Thyroid gland (tissue), 4 donors: ENCODE measurements at regions not wholly inside any gene's neighbourhood (a gene's known extent, or its start where the extent isn't known, plus 50 kb on each side); places are given as distances from the start of the nearest gene placed in this dataset.

Source experiments
- DNase-seq, 2 donors: peaks; one replicate each; pipeline ENCODE4 v3.0.0-alpha.2; 2019
- H3K27ac ChIP-seq, 3 donors: fragments of 200-600 bp; sonication (generic); 1 replicate in 2 of 3; 2 replicates in 1 of 3; pipeline ENCODE4 v1.5.1; 2016 to 2019; ENCODE audit warnings: mild to moderate bottlenecking in 1 of 3, moderate library complexity in 1 of 3
- H3K27me3 ChIP-seq: fragments of 200-600 bp; sonication (generic); one replicate; pipeline ENCODE4 v1.5.1; 2019
- H3K36me3 ChIP-seq, 2 donors: fragments of 200-600 bp; sonication (generic); one replicate each; pipeline ENCODE4 v1.5.1; 2016 to 2019
- H3K4me1 ChIP-seq, 2 donors: fragments of 200-600 bp; sonication (generic); one replicate each; pipeline ENCODE4 v1.5.1; 2017 to 2019
- H3K4me3 ChIP-seq, 3 donors: fragments of 200-600 bp; sonication (generic); replicated peaks in 1 of 3; 1 replicate in 2 of 3; 2 replicates in 1 of 3; pipeline ENCODE4 v1.5.1; 2016; ENCODE audit warnings: mild to moderate bottlenecking in 1 of 3
- H3K9me3 ChIP-seq: fragments of 200-600 bp; sonication (generic); one replicate; pipeline ENCODE4 v1.5.1; 2017
- POLR2A ChIP-seq, 2 donors: fragments of 450-650 bp; IDR thresholded peaks; one replicate each; pipeline ENCODE4 v1.6.1; 2017; ENCODE audit warnings: antibody characterized with exemption in 2 of 2, mild to moderate bottlenecking in 2 of 2, moderate library complexity in 1 of 2
- WGBS, 2 donors: methylation state at CpG; one replicate each; pipeline ENCODE4 v1.1.5; 2017; 5-methylcytosine and 5-hydroxymethylcytosine counted together
- intact Hi-C: fragments of 100-400 bp; cut with DNase I; formaldehyde crosslinking; loops from one replicate; pipeline ENCODE4 v1.15.1; 2023
- TF ChIP-seq, protein P1 (sequence below), 6 experiments: fragments of 200-600 bp in 3 of 6; fragments of 450-650 bp in 3 of 6; sonication (generic) in 3 of 6; IDR thresholded peaks; one replicate each; pipeline ENCODE4 v1.5.1; 2016 to 2019; ENCODE audit warnings: antibody characterized with exemption in 6 of 6, mild to moderate bottlenecking in 2 of 6, inconsistent platforms in 1 of 6, moderate library complexity in 1 of 6

GRCh38 chr3:30982416-30983075, 88.1 kb upstream of the GADL1 start:
- WGBS, 2 donors: 83 to 87% methylated on average over 3 of the region's 3 CpGs
- Histone ChIP-seq H3K27ac (no peak overlapping the region), H3K9me3 (no peaks in the 10 kb centered on the region), H3K36me3 (no peaks in the 10 kb centered on the region), H3K4me1 (no peaks in the 10 kb centered on the region), H3K4me3 (no peak overlapping the region), H3K27me3 (no peaks in the 10 kb centered on the region)
- intact Hi-C loops: no loop called here
- TF ChIP-seq, protein P1, sequence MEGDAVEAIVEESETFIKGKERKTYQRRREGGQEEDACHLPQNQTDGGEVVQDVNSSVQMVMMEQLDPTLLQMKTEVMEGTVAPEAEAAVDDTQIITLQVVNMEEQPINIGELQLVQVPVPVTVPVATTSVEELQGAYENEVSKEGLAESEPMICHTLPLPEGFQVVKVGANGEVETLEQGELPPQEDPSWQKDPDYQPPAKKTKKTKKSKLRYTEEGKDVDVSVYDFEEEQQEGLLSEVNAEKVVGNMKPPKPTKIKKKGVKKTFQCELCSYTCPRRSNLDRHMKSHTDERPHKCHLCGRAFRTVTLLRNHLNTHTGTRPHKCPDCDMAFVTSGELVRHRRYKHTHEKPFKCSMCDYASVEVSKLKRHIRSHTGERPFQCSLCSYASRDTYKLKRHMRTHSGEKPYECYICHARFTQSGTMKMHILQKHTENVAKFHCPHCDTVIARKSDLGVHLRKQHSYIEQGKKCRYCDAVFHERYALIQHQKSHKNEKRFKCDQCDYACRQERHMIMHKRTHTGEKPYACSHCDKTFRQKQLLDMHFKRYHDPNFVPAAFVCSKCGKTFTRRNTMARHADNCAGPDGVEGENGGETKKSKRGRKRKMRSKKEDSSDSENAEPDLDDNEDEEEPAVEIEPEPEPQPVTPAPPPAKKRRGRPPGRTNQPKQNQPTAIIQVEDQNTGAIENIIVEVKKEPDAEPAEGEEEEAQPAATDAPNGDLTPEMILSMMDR (IDR thresholded peaks at IDR 0.05): no peak
- no peak for TF ChIP-seq POLR2A (IDR thresholded peaks at IDR 0.05)
- no peak for DNase-seq

DNA sequence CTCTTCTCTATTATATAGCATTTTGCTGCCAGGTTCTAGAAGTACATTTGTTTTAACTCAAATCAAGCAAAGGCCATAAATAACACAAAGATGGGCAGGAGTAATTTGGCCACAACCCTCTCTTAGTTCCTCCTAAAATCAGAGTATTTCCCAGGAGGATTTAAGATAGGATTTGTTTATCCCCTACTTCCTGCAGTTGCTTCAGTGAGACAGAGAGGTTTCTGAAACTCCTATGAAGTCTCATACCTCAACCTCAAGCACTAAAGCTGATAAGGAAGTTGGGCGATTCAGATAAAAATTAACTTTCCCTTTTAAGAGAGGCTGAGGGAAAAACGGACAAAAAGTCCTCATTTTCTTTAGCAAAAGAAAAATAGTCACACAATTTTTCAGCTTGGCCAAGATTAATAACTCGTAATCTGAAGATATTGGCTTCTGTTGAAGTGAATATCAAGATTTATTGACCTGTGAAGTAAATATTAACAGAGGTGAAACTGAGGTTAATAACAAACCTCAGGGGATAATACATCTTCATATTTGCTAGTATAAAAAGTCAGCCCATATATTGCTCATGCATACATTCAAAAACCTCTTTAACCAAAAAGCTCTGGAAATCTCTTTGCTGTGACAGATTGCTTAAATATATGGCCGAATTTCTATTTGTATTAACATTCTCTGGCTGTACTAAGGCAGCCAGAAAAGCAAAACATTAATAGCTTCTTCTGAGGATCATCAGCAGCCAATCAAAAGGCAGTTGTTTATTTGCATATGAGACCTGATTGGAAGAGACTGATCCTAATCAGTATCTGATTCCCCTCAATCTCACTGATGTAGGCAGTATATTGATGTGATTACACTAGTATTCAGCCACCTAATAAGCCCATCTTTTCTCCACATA, 90.6 kb upstream of the GADL1 start:
- Histone ChIP-seq H3K9me3 (no peaks in the 10 kb centered on the region), H3K27me3 (no peaks in the 10 kb centered on the region), H3K36me3 (no peaks in the 10 kb centered on the region), H3K4me1 (no peaks in the 10 kb centered on the region), H3K4me3 (no peak overlapping the region), H3K27ac (no peak overlapping the region)
- no peak for TF ChIP-seq POLR2A (IDR thresholded peaks at IDR 0.05)
- TF ChIP-seq, protein P1 (IDR thresholded peaks at IDR 0.05): no peak
- intact Hi-C loops: no loop called here
- DNase-seq: no peak
- 65 to 70% methylated on average over 4 of the region's 4 CpGs for WGBS, 2 donors

- TF ChIP-seq, protein P1 (IDR thresholded peaks at IDR 0.05): no peak
- TF ChIP-seq POLR2A (IDR thresholded peaks at IDR 0.05): no peak
- intact Hi-C loops: no loop called here
- no peaks in the 10 kb centered on the region for H3K9me3 ChIP-seq
- no peaks in the 10 kb centered on the region for H3K27me3 ChIP-seq
- H3K4me3 ChIP-seq: no peak overlapping the region
- no peaks in the 10 kb centered on the region for H3K36me3 ChIP-seq
- no peak for DNase-seq
- H3K27ac ChIP-seq: no peak overlapping the region
- H3K4me1 ChIP-seq: no peaks in the 10 kb centered on the region
- 57 to 72% methylated on average over 3 of the region's 3 CpGs for WGBS, 2 donors
Measured at GRCh38 chr3:30986551-30986950, 92.1 kb upstream of the GADL1 start.

GRCh38 chr3:30988769-30989168, 94.3 kb upstream of the GADL1 start:
- 88 to 89% methylated on average over 3 of the region's 3 CpGs for WGBS, 2 donors
- intact Hi-C loops: no loop called here
- DNase-seq: no peak
- Histone ChIP-seq H3K36me3 (no peaks in the 10 kb centered on the region), H3K4me1 (no peaks in the 10 kb centered on the region), H3K9me3 (no peaks in the 10 kb centered on the region), H3K4me3 (no peak overlapping the region), H3K27me3 (no peaks in the 10 kb centered on the region), H3K27ac (no peak overlapping the region)
- TF ChIP-seq, protein P1 (IDR thresholded peaks at IDR 0.05): no peak
- no peak for TF ChIP-seq POLR2A (IDR thresholded peaks at IDR 0.05)
